ENCODE measurements at regions not wholly inside any gene's neighbourhood (a gene's known extent, or its start where the extent isn't known, plus 50 kb on each side); places are given as distances from the start of the nearest gene placed in this dataset.

DNA sequence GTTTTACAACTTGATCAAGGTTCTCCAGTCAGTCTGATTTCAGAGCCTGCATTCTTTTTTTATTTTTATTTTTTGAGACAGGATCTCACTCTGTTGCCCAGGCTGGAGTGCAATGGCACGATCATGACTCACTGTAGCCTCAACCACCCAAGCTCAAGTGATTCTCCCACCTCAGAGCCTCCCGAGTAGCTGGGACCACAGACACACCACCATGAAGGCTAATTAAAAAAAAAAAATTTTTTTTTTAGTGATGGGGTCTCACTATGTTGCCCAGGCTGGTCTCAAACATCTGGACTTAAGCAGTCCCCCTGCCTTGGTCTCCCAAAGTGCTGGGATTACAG is 117.2 kb upstream of the NAV2 start:
- no peak for DNase-seq

DNA sequence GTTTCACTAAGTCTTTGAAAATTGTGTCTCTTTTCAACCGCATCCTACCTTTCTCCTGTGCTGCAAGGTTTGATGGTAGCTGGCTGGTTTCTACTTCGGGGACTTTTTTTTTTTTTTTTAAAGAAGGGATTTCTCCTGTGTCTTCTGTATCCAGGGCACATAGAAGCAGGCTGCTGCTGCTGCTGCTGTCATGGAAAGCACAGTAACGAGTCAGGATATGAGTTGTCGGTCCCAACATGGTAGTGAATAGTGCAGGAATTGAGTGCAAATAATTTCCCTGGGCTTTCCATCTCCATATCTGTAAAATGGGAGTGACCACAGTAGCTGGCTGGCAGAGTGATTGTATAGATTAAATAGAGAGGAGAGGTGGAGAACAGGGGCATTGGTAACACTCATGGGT is 118.3 kb upstream of the NAV2 start:
- DNase-seq: no peak

DNA sequence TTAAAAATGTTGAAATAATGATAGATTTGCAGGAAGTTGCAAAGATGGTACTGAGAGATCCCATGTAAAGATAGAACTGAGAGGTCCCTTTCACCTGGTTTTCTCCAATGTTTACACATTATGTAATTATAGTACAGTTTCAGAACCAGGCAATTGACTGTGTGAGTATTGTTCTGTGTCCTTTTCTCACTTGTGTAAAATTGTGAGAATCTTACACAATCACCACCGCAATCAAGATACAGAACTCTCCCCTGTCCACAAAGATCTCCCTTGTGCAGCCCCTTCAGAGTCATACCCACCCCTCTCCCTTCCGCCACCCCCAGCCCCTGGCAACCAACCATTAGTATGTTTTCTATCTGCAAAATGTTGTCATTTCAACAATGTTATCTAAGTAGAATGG is 119.8 kb upstream of the NAV2 start:
- DNase-seq: no peak

DNA sequence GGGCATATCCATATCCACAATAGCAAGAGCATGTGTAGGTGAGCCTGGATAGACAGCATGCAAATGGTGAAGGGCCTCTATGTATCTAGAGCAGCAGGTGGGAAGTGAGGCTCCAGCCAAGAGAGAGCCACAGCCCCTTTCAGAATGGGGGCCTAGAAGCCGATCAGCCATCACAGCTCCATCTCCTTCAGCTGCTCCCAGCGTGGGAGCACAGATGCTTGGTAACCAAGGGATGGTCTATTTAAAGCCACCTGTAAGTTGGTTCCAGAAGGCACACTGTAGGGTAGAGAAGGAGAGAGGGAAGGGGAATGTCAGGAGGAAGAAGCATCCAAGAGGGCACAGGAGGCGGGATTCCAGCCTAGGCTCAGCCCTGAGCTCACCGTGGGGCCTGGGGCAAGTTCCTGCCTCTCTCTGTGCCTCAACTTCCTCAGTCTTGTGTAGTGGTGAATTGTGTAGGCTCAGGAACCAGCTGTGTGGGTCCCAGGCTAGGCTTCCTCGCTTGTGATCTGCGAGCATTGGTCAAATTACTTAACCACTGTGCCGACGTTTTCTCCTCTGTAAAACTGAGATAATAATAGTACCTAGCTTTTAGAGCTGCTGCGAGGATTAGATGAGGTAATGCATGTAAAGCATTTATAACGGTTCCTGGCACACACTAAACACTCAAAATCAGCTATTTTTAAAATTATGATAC is 122.9 kb upstream of the NAV2 start:
- no peak for DNase-seq

DNA sequence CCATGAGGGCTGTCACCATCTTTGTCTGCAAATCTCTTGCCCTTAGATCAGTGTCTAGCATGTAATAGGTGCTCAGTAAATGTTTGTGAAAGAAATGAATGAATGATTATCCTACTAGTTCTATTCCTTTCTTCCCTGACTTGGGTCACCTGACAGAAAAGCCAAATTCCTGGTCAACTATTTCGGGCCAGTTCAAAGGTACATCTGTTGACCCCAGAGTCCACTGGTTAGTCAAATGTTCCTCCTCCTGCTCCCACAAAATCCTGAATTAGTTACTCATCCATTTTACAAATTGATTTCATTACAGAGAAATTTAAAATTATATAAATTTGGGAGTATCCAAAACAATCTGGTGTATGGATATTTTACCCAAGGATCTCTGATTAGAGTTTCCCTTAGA is 124.7 kb upstream of the NAV2 start:
- no peak for DNase-seq

DNA sequence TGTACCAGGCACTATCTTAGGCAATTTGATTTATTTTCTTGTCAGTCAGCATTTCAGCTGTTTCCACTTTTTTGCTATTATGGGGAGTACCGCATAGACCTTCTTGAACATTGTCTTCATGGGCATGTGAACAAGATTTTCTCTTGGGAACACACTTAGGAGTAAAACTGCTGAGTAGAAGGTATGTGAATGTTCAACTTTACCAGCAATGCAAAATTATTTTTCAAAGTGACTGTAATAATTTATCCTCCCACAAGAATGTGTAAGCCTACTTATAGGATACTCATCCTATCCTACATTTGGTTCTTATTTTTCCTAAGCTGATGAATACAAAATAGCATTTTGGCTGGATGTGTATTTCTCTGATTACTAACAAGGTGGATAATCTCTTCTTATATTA is 132.0 kb upstream of the NAV2 start:
- DNase-seq: no peak

DNA sequence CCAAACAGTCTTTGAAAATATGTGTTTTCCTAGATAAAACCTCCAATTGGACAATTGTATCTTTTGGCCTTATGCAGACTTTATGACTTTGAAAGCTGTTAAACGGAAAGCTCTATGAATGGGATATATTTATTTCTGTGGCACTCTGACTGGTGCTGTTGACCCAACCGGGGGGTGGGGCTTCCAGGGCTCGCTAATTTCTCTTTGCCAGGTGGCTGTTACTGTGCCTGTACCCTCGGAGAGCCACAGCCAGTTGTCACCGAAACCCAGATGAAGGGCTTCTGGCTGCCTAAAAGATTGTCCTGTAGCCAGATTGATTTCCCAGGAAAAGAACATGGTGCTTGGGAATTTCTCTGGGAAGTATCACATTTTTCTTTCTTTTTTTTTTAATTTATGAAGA is 132.7 kb upstream of the NAV2 start:
- DNase-seq: no peak

DNA sequence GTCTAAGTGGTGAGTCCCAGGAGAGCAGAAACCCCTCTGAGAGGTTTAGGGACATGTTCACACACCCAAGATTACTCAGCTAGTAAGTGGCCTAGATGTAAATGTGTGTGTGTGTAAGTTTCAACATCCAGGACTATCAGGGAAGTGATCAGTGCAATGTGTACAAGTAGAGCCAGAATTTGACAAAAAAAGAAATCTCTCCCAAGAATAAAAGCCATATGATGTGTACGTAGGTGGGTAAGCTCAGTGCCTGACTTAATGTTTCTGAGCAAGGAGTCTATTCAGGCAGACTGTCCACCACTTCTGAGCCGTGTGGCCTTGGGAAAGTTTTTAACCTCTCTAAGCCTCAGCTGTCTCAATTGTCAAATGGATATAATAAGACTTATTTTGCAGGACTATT is 133.8 kb upstream of the NAV2 start:
- no peak for DNase-seq

DNA sequence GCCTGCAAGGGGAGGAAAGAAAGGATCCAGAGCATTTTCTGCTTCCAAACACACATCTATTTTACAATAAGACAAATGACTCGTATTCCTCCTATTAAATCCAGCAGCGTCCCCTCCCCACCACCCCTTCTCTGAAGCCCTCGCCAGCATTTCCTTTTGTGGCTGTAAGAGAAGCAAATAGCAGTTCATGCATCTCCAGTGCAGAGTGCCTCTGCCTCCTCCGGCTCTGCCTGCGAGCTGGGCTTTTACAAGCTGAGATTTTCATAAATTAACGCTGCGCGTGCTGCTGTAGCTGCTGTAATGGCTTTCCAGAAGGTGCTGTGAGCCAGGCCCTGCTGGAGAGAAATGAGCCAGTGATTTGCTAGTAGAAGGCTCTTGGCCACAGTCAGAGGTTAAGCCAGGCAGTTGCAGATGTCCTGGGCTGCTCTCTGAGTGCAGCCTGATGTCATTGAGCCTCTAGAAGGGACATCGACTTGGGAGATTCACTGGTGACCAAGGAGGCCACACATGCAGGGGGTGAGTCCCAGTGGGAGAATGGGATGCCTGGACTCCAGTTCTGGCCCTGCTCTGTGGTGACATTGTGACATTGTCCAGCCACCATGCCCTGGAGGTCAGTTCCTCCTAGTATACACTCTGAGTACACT is 134.5 kb upstream of the NAV2 start:
- peak in 1 of 2 experiments; percentile 6 for DNase-seq

DNA sequence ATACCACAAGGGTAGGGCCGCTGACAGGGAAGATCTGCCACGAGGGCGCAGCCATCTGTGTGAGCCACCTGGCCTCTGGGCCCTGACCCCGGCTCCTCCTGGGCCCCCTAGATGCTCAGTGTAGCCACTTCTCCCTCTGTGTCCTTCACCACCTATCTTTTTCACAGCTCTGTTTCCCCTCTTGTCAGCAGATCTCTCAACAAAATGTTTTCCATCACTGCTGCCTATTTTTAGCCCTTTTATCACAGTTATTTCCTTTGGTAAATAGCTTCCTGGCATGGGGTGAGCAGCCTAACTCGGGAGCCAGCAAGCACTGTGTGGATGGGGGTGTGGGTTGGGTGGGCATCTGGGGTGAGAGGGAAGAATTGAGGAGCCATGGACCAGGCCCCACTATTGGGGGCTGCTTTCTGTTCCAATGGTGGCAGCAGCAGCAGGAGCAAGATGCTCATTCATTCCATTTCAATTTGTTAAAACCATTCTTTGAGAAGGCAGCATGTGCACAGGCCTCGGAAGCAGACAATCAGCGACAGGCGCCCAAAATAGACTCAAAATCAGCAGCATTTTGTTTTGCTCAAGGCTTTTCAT is 135.2 kb upstream of the NAV2 start:
- DNase-seq: no peak

DNA sequence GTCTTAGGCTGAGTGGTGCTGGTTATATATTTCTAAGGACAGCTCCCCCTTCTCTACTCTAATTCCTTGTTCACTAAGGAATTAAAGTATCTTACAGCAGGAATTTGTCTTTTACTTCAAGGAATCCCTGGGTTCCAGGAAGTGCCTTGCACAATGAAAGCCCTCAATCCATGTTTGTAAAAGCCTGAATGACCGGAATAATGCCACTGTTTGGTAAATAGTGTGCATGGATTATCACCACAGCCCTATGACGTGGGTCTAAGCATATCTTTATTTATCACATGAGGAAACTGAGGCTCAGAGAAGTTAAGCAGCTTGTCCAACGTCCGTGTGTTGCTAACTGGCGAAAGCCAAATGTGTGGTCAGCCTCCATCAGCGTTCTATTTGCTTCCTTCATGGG is 135.7 kb upstream of the NAV2 start:
- DNase-seq: no peak

DNA sequence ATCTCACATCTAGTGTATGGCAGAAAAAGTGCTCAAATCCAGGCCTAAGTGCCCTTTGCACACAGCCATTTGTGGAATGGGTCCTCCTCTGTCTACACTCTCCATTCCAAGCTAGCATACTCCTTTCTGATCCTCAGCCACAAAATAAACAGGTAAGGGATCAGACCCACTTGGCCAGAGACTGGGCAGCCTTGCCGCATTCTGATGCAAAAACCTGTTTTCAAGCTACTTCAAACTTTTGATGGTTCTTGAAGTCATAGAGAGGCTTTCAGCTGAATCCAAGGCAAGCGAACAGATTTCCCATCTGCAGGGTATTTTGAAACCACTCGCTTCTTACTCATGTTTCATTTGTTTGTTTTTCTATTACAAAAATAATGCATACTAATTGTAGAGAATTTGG is 136.6 kb upstream of the NAV2 start:
- DNase-seq: no peak

DNA sequence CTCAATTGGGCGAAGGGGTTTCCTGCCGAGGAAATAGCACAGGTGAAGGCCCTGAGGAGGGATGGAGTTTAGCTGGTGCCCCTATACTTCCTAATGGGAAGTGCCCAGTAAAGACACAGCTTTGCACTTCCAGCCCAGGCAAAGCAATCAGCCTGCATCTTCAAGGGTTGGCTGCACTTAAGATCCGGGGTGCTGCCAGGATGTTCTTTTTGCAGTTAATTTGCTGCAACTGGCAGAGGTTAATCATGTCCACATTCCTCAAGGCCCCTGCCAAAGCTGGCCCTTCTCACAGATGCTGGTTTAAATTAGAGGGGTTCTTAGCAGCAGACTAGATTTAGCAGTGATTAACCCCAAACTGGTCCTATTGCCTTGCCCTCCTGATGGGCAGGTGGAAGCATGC is 137.7 kb upstream of the NAV2 start:
- DNase-seq: no peak

DNA sequence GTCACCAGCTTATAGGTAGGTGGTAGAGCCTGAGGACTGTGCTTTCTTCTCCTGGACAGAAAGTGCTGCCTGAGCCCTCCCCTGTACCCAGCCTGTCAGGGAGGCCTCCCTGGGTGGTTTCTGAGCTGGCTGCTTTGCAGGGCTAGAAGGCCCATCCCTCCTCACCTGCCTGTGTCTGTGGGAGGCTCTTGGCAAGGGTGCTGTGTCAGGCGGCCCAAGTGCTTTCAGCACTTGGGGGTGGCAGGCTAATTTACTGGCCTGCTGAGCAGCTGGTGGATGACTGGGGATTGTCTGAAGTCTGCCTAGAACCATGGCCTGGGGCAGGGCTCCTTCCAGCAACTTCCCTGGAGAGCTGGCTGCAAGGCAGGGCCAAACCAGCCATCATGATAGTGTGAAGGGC is 139.0 kb upstream of the NAV2 start:
- DNase-seq: no peak

DNA sequence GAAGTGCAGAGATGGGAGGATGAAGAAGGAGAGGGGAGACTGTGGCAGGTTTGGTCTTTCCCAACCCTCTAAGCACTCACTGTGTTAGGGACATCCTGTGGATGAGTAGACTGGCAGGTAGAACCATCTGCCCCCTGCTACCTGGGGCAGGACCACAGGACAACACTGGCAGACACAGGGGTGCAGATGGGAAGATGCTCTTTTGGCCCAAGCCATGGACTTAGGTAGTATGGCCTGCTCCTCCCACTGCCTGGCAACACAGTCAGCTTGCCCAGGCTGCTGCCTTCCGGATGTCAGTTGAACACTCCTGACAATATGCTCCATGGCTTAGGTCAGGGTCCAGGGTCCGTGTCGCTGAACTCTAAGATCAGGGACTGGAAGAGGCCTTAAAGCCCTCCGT is 140.7 kb upstream of the NAV2 start:
- DNase-seq: no peak

DNA sequence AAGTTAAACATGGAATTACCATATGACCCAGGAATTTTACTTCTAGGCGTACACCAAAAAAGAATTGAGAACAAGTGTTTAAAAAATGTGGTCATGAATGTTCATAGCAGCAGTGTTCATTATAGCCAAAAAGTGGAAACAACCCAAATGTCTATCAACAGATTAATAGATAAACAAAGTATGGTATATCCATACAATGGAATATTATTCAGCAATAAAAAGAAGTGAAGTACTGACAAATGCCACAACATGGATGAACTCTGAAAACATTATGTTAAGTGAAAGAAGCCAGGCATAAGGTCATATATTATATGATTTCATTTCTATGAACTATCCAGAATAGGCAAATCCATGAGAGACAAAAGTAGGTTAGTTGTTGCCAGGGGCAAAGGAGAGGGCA is 141.7 kb upstream of the NAV2 start:
- DNase-seq: no peak

DNA sequence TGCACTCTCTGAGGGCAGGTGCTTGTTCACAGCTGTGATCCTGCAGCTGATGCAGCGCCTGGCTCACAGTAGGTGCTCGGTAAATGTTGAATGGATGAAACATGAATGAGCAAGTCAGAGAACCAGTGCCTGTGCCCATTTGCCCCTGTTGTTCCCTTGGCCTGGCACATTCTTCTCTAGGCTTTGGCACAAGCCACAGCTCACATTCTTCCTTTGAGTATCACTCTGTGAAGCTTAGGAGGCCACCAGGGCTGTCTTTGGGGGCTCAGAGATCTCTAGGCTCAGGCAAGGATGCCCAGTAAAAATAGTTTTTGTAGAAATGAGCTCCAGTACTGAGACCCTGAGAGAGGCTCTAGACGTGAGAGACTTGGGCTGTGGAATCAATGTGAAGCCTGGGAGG is 144.6 kb upstream of the NAV2 start:
- no peak for DNase-seq

DNA sequence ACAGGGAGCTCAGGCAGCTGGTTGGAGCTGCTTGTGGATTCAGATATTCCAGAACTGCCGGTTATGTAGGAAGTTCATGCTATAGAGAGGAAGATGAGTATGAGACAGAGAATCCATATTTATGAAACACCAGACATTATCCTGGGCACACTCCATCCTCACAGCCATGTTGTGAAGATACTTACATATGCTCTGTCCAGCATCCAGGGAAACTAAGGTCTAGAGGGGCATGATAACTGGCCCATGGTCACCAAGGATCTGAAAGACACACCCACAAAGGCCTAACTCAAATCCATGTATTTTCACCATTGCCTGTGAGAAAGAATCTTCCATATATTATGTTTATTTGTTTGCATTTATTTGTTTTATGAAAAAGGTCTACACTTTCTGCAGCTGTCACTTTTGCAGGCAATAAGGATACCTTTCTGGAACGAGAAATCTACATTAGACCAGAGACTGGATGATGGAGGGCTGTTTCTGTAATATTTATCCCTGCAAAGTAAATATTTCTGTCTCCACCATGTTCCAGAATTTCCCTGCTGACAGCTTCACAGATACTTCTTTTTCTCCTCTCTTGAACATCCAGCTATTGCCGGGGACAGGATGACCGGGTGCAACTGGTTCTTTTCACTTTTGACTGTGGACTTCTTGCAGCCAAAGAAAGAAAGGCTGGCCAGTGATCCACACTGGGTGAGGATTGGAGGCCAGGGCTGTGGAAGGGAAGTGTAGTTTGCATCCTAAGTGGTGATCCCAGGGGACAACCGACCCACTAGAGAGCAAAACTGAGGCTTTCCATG is 145.9 kb upstream of the NAV2 start:
- no peak for DNase-seq

DNA sequence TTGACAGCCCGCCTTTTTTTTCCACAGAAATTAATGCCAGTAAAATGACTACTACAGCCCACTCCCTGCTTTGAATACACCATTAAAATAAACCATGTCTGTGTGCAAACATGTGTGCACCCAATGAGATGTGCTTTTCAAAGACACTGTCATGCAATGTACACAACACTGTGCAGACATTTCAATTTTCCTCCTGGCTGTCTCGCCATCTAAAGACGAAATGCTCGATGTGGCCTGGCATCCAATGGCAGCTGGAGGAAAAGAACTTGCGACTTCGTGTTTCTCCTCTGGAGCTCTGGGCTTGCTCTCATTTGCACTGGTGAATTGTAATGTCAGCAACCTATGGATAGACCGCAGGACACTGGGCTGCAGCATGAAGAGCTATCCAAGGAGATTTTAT is 147.0 kb upstream of the NAV2 start:
- no peak for DNase-seq

DNA sequence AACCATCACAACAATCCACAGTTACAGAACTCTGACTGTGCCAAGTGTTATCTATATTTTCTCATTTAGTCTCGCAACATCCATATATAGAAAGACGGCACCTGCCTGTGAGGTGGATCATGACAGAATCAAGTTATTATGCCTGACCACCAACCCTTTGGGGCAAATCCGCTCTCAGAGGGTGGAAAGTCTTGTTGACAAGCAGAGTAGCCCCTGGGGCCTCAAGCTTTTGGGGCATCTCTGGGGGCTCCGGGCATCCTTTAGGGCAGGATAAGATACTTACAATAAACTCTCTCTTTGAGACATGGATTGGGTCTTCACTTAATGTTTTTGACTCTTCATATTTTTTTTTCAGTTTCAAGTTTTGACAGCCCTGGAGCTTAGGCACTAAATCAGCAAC is 150.5 kb upstream of the NAV2 start:
- DNase-seq: no peak

DNA sequence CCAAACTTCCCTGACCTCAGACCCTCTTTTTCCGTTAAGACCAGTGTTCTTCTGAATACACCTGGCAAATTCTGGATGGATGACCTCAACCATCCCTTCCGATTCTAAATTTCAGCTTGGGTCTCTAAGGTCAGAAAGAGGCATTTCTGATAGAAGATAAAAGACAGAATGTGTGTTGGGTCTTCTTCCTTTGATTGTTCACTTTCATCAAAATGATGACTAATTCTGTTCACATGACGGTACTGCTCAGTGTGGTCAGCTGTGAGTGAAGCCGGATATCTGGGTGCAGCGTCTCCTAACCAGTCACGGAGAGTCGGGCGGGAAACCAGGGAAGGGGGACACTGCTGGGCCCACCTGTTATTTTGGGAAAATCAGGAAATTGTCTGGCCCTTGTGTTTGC is 151.6 kb upstream of the NAV2 start:
- no peak for DNase-seq

DNA sequence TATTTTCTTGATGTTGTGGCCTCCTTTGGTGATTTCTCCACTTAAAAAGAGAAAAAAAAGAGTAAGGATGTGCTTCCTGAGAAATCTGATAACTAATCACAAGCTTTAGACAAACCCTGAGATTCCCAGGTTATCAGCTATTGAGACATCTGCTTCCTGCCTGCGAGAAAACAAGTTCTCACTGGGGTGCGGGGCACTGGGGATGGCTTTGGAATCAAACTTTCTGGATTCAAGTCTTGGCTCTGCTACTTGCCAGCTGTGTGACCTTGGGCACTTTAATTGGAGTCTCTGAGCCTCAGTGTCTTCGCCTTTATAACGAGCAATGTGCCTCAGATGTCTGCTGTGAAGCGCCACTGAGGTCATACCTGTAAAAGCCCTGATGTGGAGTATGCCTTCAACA is 152.5 kb upstream of the NAV2 start:
- no peak for DNase-seq

DNA sequence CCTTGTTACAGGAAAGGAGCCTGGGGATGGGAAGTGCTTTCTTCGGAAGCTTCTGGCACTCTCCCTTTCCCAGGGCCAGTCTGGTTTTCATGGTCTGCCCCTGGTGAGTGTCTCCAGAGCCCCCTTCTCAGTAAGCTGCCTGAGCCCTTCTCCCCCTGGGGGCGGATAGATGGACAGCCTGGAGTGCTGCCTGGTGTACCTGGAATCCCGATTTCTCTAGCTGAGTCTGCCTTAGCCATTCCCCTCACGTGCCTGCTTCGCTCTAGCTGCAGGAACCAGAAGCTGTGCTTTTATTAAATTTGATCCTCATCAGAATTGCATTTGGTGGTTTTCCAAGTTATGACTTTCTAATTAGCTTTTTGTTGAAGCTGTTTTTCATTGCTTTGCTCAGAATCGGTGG is 152.9 kb upstream of the NAV2 start:
- DNase-seq: no peak

All from SHP77 (cell line).